Neural crest cell (in vitro differentiated cells): ENCODE measurements at regions not wholly inside any gene's neighbourhood (a gene's known extent, or its start where the extent isn't known, plus 50 kb on each side); places are given as distances from the start of the nearest gene placed in this dataset.

Experiments used
- DNase-seq: peaks from one replicate; pipeline ENCODE4 v3.0.0; 2021; ENCODE audit warnings: low read depth, mixed read lengths, low spot score
- H3K27ac Mint-ChIP-seq: one replicate; pipeline ENCODE4 v1.8.0; 2021; ENCODE audit warnings: mild to moderate bottlenecking, mixed read lengths; ENCODE audit not compliant: unreplicated experiment
- H3K27me3 Mint-ChIP-seq: 2 replicates; pipeline ENCODE4 v1.8.0; 2021; ENCODE audit warnings: low read depth, mild to moderate bottlenecking, mixed read lengths
- H3K36me3 Mint-ChIP-seq: 2 replicates; pipeline ENCODE4 v1.8.0; 2021; ENCODE audit warnings: low read depth, mild to moderate bottlenecking, mixed read lengths
- H3K4me1 Mint-ChIP-seq: 2 replicates; pipeline ENCODE4 v1.8.0; 2021; ENCODE audit warnings: mixed read lengths
- H3K4me3 Mint-ChIP-seq: one replicate; pipeline ENCODE4 v1.8.0; 2021; ENCODE audit warnings: mild to moderate bottlenecking, mixed read lengths
- H3K9me3 Mint-ChIP-seq: 2 replicates; pipeline ENCODE4 v1.8.0; 2021; ENCODE audit warnings: mixed read lengths
- TF ChIP-seq, protein P1 (sequence below): fragments of 200-600 bp; sonication (generic); conservative IDR thresholded peaks from 2 replicates; pipeline ENCODE4 v1.5.0; 2021; ENCODE audit warnings: antibody characterized with exemption, mild to moderate bottlenecking

DNA sequence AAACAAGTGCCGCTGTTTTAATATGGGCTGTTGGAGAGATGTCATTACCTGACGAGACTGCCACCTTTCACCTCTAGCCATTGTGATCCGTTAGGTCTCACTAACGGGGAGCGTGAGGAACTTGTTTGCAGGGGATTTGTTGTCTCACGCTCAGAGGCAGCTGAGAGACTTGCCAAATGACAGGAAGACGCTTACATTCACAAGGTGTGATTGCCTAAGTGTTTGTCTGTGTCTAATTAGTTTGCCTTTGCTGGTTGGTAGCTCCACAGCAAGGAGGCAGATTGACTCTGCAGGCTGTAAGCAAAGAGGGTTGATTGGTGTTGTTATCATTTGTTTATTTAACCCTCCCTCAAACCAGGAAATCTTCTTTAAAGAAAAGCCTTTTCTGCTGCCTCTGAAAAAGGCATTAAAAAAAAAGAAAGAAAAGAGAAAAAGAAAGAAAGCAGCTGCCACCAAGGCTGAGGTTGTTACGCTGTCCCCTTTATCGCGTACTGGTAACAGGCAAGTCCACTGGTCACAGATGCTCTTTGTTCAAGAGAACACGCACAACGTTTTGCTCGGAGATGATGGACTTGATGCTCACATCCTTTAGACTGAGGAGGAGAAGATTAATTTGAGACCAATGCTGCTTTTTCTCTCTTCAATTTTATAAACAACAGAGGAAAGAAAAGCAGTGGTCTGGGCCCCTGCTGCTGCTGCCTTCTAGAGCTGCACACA lies 203.9 kb downstream of the ZNF326 start:
- Mint-ChIP-seq H3K4me3 (no peak overlapping the region), H3K27ac (peak overlapping the region; percentile 10), H3K27me3 (no peaks in the 10 kb centered on the region), H3K9me3 (no peaks in the 10 kb centered on the region), H3K4me1 (peaks cover 11% of the 10 kb centered on the region), H3K36me3 (no peaks in the 10 kb centered on the region)
- no peak for DNase-seq
- TF ChIP-seq, protein P1, sequence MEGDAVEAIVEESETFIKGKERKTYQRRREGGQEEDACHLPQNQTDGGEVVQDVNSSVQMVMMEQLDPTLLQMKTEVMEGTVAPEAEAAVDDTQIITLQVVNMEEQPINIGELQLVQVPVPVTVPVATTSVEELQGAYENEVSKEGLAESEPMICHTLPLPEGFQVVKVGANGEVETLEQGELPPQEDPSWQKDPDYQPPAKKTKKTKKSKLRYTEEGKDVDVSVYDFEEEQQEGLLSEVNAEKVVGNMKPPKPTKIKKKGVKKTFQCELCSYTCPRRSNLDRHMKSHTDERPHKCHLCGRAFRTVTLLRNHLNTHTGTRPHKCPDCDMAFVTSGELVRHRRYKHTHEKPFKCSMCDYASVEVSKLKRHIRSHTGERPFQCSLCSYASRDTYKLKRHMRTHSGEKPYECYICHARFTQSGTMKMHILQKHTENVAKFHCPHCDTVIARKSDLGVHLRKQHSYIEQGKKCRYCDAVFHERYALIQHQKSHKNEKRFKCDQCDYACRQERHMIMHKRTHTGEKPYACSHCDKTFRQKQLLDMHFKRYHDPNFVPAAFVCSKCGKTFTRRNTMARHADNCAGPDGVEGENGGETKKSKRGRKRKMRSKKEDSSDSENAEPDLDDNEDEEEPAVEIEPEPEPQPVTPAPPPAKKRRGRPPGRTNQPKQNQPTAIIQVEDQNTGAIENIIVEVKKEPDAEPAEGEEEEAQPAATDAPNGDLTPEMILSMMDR: no peak

DNA sequence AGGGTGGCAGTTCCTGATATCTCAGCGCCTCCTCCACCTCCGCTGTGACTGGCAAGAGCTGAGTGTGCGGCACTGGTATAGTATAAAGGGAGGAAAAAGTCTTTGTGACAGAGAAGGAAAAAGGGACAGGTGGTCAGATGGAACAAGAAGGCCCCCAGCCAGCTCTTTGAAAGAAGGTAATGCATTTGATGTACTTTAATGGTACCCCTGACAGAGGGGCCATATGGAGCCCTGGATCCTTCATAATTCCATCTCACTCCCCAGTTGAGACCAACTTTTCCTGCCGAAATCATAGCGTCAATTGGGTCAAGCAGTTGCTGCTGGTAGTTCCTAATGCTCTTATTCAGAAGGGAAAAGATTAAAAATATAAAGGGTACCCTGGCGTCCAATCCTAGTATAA lies 198.2 kb downstream of the ZNF326 start:
- DNase-seq: no peak
- Mint-ChIP-seq H3K4me3 (no peak overlapping the region), H3K27me3 (no peaks in the 10 kb centered on the region), H3K4me1 (peaks cover 6% of the 10 kb centered on the region), H3K27ac (no peak overlapping the region), H3K9me3 (no peaks in the 10 kb centered on the region), H3K36me3 (no peaks in the 10 kb centered on the region)
- TF ChIP-seq, protein P1: no peak

DNA sequence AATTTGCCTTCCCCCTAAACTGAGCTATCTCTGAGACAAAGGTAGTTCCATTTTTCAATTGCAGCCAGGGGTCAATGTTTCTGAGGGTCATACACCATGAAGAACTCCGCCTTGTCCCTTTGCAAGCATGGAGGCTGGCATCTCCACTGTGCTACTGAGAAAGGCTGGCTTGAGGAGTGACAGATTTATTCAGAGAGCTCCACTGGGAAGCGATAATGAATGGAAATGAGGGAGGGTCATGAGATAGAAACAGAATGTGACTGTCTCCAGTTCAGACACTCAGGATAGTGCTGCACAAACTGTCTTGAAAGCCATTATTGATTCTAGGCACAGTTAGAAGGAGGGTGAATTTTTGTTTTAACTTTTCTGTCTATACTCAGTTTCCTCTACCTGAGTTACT lies 197.5 kb downstream of the ZNF326 start:
- no peak overlapping the region for H3K4me3 Mint-ChIP-seq
- no peaks in the 10 kb centered on the region for H3K36me3 Mint-ChIP-seq
- no peak overlapping the region for H3K27ac Mint-ChIP-seq
- H3K9me3 Mint-ChIP-seq: peaks cover 4% of the 10 kb centered on the region
- no peak for DNase-seq
- H3K4me1 Mint-ChIP-seq: peaks cover 13% of the 10 kb centered on the region
- no peaks in the 10 kb centered on the region for H3K27me3 Mint-ChIP-seq
- TF ChIP-seq, protein P1: no peak

DNA sequence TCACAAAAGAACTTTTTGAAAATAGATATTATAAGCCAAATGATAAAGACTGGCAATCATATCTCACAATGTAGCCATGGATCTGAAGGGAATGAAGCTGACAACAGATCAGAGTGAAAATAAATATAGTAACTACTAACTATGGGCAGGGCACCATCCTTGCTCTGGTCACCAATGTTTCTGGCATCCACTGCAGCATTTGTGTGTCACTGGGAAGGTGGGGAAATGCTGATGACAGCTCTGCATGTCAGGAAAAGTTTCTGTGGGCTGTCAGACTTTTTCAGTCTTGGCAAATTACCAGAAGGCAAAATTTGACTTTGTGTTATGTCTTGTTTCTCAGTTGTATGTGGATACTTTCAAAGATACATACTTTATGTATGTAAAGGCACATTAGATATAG lies 195.6 kb downstream of the ZNF326 start:
- H3K36me3 Mint-ChIP-seq: no peaks in the 10 kb centered on the region
- peaks cover 23% of the 10 kb centered on the region for H3K4me1 Mint-ChIP-seq
- TF ChIP-seq, protein P1: no peak
- H3K9me3 Mint-ChIP-seq: peaks cover 4% of the 10 kb centered on the region
- H3K4me3 Mint-ChIP-seq: no peak overlapping the region
- H3K27ac Mint-ChIP-seq: no peak overlapping the region
- no peaks in the 10 kb centered on the region for H3K27me3 Mint-ChIP-seq
- no peak for DNase-seq

DNA sequence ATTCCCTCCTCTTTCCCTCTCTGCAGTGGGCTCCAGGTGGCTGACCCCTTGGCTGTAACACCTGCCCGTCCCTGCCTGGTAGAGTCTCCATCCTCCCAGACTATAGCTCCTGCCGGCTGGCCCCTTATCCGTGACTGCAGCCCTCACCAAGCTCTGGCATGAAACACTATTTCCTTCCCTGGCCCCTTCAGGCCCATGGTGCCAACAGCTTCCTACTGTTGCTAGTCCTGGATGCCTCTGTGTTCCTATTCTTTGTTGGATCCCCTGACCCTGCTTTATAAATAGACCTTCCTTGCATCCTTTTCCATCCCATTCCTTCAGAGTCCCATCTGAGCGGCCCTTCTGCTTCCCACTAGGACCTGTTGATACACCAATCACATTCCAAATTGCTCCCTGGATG lies 195.0 kb downstream of the ZNF326 start:
- Mint-ChIP-seq H3K27ac (no peak overlapping the region), H3K27me3 (no peaks in the 10 kb centered on the region), H3K4me1 (peaks cover 23% of the 10 kb centered on the region), H3K4me3 (no peak overlapping the region), H3K9me3 (peaks cover 4% of the 10 kb centered on the region), H3K36me3 (no peaks in the 10 kb centered on the region)
- TF ChIP-seq, protein P1: no peak
- no peak for DNase-seq
